ENCODE measurements at regions not wholly inside any gene's neighbourhood (a gene's known extent, or its start where the extent isn't known, plus 50 kb on each side); places are given as distances from the start of the nearest gene placed in this dataset.

- H3K9ac ChIP-seq (ENCODE audit: low read length), result no peak overlapping the region
- Mint-ChIP-seq H3K27me3 (no peaks in the 10 kb centered on the region), H3K4me3 (no peak overlapping the region), H3K9me3 (ENCODE audit: insufficient read depth) (peaks cover 5% of the 10 kb centered on the region), H3K4me1 (peaks cover 9% of the 10 kb centered on the region), H3K27ac (no peak overlapping the region)
- no peaks in the 10 kb centered on the region for H3K27me3 ChIP-seq (replicated peaks in 1 of 4; ENCODE audit: control extremely low read depth in 1 of 4, control insufficient read depth in 3 of 4, insufficient read depth in 4 of 4, low read length in 3 of 4)
- H3K36me3 ChIP-seq (replicated peaks in 1 of 2; ENCODE audit: control extremely low read depth in 1 of 2, control insufficient read depth in 1 of 2, extremely low read depth in 1 of 2, insufficient read depth in 2 of 2, low read length in 1 of 2), result no peaks in the 10 kb centered on the region
- H3K9me3 ChIP-seq (ENCODE audit: control extremely low read depth in 1 of 3, control insufficient read depth in 2 of 3, insufficient read depth in 1 of 3, low read length in 2 of 3), result peaks cover 2 to 15% (median 6%) of the 10 kb centered on the region in 3 donors
- ATAC-seq (ENCODE audit: low read depth) (no peak), DNase-seq (no peak)
- no peak overlapping the region for H3K4me3 ChIP-seq (ENCODE audit: control extremely low read depth in 1 of 5, extremely low read depth in 1 of 5, insufficient read depth in 1 of 5, low read depth in 2 of 5, low read length in 4 of 5)
- H2AFZ ChIP-seq (ENCODE audit: insufficient read depth, low read depth, low read length, poor library complexity, severe bottlenecking), result no peak overlapping the region
- intact Hi-C loops (cut with micrococcal nuclease), result loop anchor here (10.0 kb wide), 1 partner anchor 94 kb away; no protein-coding TSS in a partner anchor
- CTCF ChIA-PET, result no interaction called here
- peaks cover 7 to 9% of the 10 kb centered on the region in 2 donors for H3K4me1 ChIP-seq (ENCODE audit: control insufficient read depth in 2 of 2, insufficient read depth in 2 of 2, low read length in 2 of 2)
- no peaks in the 10 kb centered on the region for H4K20me1 ChIP-seq (ENCODE audit: control insufficient read depth, insufficient read depth, low read length, poor library complexity, severe bottlenecking)
- no CpG with 5 or more reads among the region's 1 CpG for WGBS (ENCODE audit: insufficient coverage)
- no peak overlapping the region for H3K27ac ChIP-seq (ENCODE audit: low read length in 2 of 2)
- H3K79me2 ChIP-seq (ENCODE audit: control insufficient read depth, insufficient read depth, low read length), result no peaks in the 10 kb centered on the region
- H3K4me2 ChIP-seq (replicated peaks; ENCODE audit: low read depth, low read length, poor library complexity, severe bottlenecking), result no peak overlapping the region
- POLR2A ChIA-PET, result no interaction called here
- no peak for TF ChIP-seq CTCF (IDR thresholded peaks at IDR 0.05)
- TF ChIP-seq EZH2 (IDR thresholded peaks at IDR 0.05; ENCODE audit: borderline replicate concordance, insufficient read depth, low read depth, low read length, poor library complexity, severe bottlenecking), result no peak
These were observed 123.4 kb downstream of the BASP1 start for GRCh38 chr5:17340819-17341218.

GRCh38 chr5:17343675-17344074 lies 126.2 kb downstream of the BASP1 start:
- Histone ChIP-seq H3K4me1 (ENCODE audit: control insufficient read depth in 2 of 2, insufficient read depth in 2 of 2, low read length in 2 of 2) (peaks cover 7 to 9% of the 10 kb centered on the region in 2 donors), H3K36me3 (replicated peaks in 1 of 2; ENCODE audit: control extremely low read depth in 1 of 2, control insufficient read depth in 1 of 2, extremely low read depth in 1 of 2, insufficient read depth in 2 of 2, low read length in 1 of 2) (no peaks in the 10 kb centered on the region), H4K20me1 (ENCODE audit: control insufficient read depth, insufficient read depth, low read length, poor library complexity, severe bottlenecking) (no peaks in the 10 kb centered on the region), H2AFZ (ENCODE audit: insufficient read depth, low read depth, low read length, poor library complexity, severe bottlenecking) (no peak overlapping the region), H3K9ac (ENCODE audit: low read length) (no peak overlapping the region), H3K4me2 (replicated peaks; ENCODE audit: low read depth, low read length, poor library complexity, severe bottlenecking) (no peak overlapping the region), H3K27ac (ENCODE audit: low read length in 2 of 2) (no peak overlapping the region), H3K9me3 (ENCODE audit: control extremely low read depth in 1 of 3, control insufficient read depth in 2 of 3, insufficient read depth in 1 of 3, low read length in 2 of 3) (peaks cover 0 to 3% (median 0%) of the 10 kb centered on the region in 3 donors), H3K27me3 (replicated peaks in 1 of 4; ENCODE audit: control extremely low read depth in 1 of 4, control insufficient read depth in 3 of 4, insufficient read depth in 4 of 4, low read length in 3 of 4) (no peaks in the 10 kb centered on the region), H3K79me2 (ENCODE audit: control insufficient read depth, insufficient read depth, low read length) (no peaks in the 10 kb centered on the region), H3K4me3 (ENCODE audit: control extremely low read depth in 1 of 5, extremely low read depth in 1 of 5, insufficient read depth in 1 of 5, low read depth in 2 of 5, low read length in 4 of 5) (no peak overlapping the region)
- DNase-seq, result peak; percentile 59
- peak; percentile 82 for ATAC-seq (ENCODE audit: low read depth)
- Mint-ChIP-seq H3K4me1 (peaks cover 9% of the 10 kb centered on the region), H3K9me3 (ENCODE audit: insufficient read depth) (no peaks in the 10 kb centered on the region), H3K27me3 (no peaks in the 10 kb centered on the region), H3K4me3 (peak overlapping the region; percentile 9), H3K27ac (peak overlapping the region; percentile 61)
- ChIA-PET POLR2A (no interaction called here), CTCF (interaction anchor here (0.6 to 0.9 kb wide), 2 partner anchors 12 to 36 kb away, joined by 3 read pairs; no protein-coding TSS in a partner anchor)
- TF ChIP-seq EZH2 (IDR thresholded peaks at IDR 0.05; ENCODE audit: borderline replicate concordance, insufficient read depth, low read depth, low read length, poor library complexity, severe bottlenecking) (no peak), CTCF (IDR thresholded peaks at IDR 0.05) (no peak)
- WGBS (ENCODE audit: insufficient coverage), result 30% methylated on average over 2 of the region's 2 CpGs
- intact Hi-C loops (cut with micrococcal nuclease), result loop anchor here (1.0 to 10.0 kb wide), 2 partner anchors 26 to 91 kb away; no protein-coding TSS in a partner anchor

Measured in B cell (primary cell).